ENCODE measurements at regions not wholly inside any gene's neighbourhood (a gene's known extent, or its start where the extent isn't known, plus 50 kb on each side); places are given as distances from the start of the nearest gene placed in this dataset.

- Mint-ChIP-seq H3K4me3 (no peak overlapping the region), H3K36me3 (peaks cover 7% of the 10 kb centered on the region), H3K4me1 (peaks cover 19% of the 10 kb centered on the region), H3K27ac (no peak overlapping the region), H3K27me3 (ENCODE audit: low read depth) (no peaks in the 10 kb centered on the region; the same call in 1 of the 2 replicates), H3K9me3 (peaks cover 10% of the 10 kb centered on the region)
- ATAC-seq, result no peak
- ChIA-PET POLR2A (no interaction called here), CTCF (no interaction called here)
- no peak for DNase-seq (ENCODE audit: low spot score)
- TF ChIP-seq RORB (CRISPR knock-in tag; IDR thresholded peaks at IDR 0.05) (no peak), ZNF512 (CRISPR knock-in tag; IDR thresholded peaks at IDR 0.05; ENCODE audit: borderline replicate concordance) (no peak), PRDM15 (CRISPR knock-in tag; IDR thresholded peaks at IDR 0.05) (no peak), CDX4 (CRISPR knock-in tag; IDR thresholded peaks at IDR 0.05; ENCODE audit: borderline replicate concordance) (no peak), NFYB (CRISPR knock-in tag; conservative IDR thresholded peaks at IDR 0.05; ENCODE audit: low read depth) (no peak), STAT6 (CRISPR knock-in tag; conservative IDR thresholded peaks at IDR 0.05; ENCODE audit: low read depth) (no peak), TCF7 (CRISPR knock-in tag; IDR thresholded peaks at IDR 0.05; ENCODE audit: low read depth) (no peak), TP53 (CRISPR knock-in tag; IDR thresholded peaks at IDR 0.05) (no peak), ATF6 (CRISPR knock-in tag; IDR thresholded peaks at IDR 0.05) (no peak), GABPB1 (CRISPR knock-in tag; IDR thresholded peaks at IDR 0.05) (no peak), ZNF232 (CRISPR knock-in tag; IDR thresholded peaks at IDR 0.05) (no peak), PREB (CRISPR knock-in tag; IDR thresholded peaks at IDR 0.05; ENCODE audit: borderline replicate concordance) (no peak), ZNF317 (CRISPR knock-in tag; IDR thresholded peaks at IDR 0.05; ENCODE audit: borderline replicate concordance, low read depth) (no peak), ARID4B (CRISPR knock-in tag; IDR thresholded peaks at IDR 0.05; ENCODE audit: borderline replicate concordance) (no peak), GRHL2 (CRISPR knock-in tag; IDR thresholded peaks at IDR 0.05; ENCODE audit: insufficient replicate concordance, severe bottlenecking) (no peak)
Measured at GRCh38 chr7:3165681-3166580, 122.3 kb upstream of the CARD11 start.

All from WTC11 (cell line).